GM23248 (cell line): ENCODE measurements at regions not wholly inside any gene's neighbourhood (a gene's known extent, or its start where the extent isn't known, plus 50 kb on each side); places are given as distances from the start of the nearest gene placed in this dataset.

ENCODE experiments used
- DNase-seq: peaks from one replicate; pipeline ENCODE4 v3.0.0-alpha.2; 2015
- H2AFZ ChIP-seq: fragments of 200-600 bp; sonication (generic); 2 replicates; pipeline ENCODE4 v1.6.1; 2016; ENCODE audit warnings: antibody characterized with exemption
- H3F3A ChIP-seq: fragments of 200-600 bp; sonication (generic); 2 replicates; pipeline ENCODE4 v1.6.1; 2016; ENCODE audit warnings: mild to moderate bottlenecking, antibody characterized with exemption, mixed run types; ENCODE audit not compliant: insufficient read depth
- H3K27ac ChIP-seq: fragments of 200-600 bp; sonication (generic); 2 replicates; pipeline ENCODE4 v1.5.1; 2016; ENCODE audit warnings: mild to moderate bottlenecking
- H3K27me3 ChIP-seq: fragments of 200-600 bp; sonication (generic); replicated peaks from 2 replicates; pipeline ENCODE4 v1.6.1; 2016; ENCODE audit warnings: mild to moderate bottlenecking; ENCODE audit not compliant: insufficient read depth
- H3K36me3 ChIP-seq: fragments of 200-600 bp; sonication (generic); 2 replicates; pipeline ENCODE4 v1.6.1; 2016; ENCODE audit warnings: low read depth, mild to moderate bottlenecking
- H3K4me1 ChIP-seq: fragments of 200-600 bp; sonication (generic); 2 replicates; pipeline ENCODE4 v1.6.1; 2016; ENCODE audit warnings: mild to moderate bottlenecking; ENCODE audit not compliant: insufficient read depth
- H3K4me2 ChIP-seq: fragments of 200-600 bp; sonication (generic); one replicate; pipeline ENCODE4 v1.6.1; 2016; ENCODE audit warnings: mild to moderate bottlenecking; ENCODE audit not compliant: unreplicated experiment
- H3K4me3 ChIP-seq: fragments of 200-600 bp; sonication (generic); 2 replicates; pipeline ENCODE4 v1.5.1; 2016; ENCODE audit warnings: mild to moderate bottlenecking
- H3K79me2 ChIP-seq: fragments of 200-600 bp; sonication (generic); 2 replicates; pipeline ENCODE4 v1.6.1; 2016; ENCODE audit warnings: mild to moderate bottlenecking; ENCODE audit not compliant: insufficient read depth
- H3K9ac ChIP-seq: fragments of 200-600 bp; sonication (generic); 2 replicates; pipeline ENCODE4 v1.6.1; 2016; ENCODE audit warnings: mild to moderate bottlenecking
- H3K9me2 ChIP-seq: fragments of 200-600 bp; sonication (generic); 2 replicates; pipeline ENCODE4 v1.6.1; 2016; ENCODE audit warnings: mixed run types, mild to moderate bottlenecking, moderate library complexity; ENCODE audit not compliant: insufficient read depth
- H3K9me3 ChIP-seq: fragments of 200-600 bp; sonication (generic); one replicate; pipeline ENCODE4 v1.6.1; 2017; ENCODE audit warnings: low read depth
- H4K20me1 ChIP-seq: fragments of 200-600 bp; sonication (generic); 2 replicates; pipeline ENCODE4 v1.6.0; 2016; ENCODE audit not compliant: insufficient read depth
- EZH2 ChIP-seq: fragments of 200-600 bp; sonication (generic); IDR thresholded peaks from 2 replicates; pipeline ENCODE4 v1.6.1; 2018; ENCODE audit warnings: antibody characterized with exemption, mild to moderate bottlenecking; ENCODE audit not compliant: insufficient read depth, poor library complexity, severe bottlenecking
- EZH2phosphoT487 ChIP-seq: fragments of 200-600 bp; sonication (generic); IDR thresholded peaks from 2 replicates; pipeline ENCODE4 v1.6.1; 2018; ENCODE audit warnings: antibody characterized with exemption, moderate library complexity, mild to moderate bottlenecking, low read depth; ENCODE audit not compliant: insufficient read depth
- WGBS, 2 experiments: methylation state at CpG; one replicate each; pipeline ENCODE4 v1.1.6; 2015 to 2017; ENCODE audit warnings: low lambda C conversion rate in 2 of 2, low coverage in 1 of 2; ENCODE audit errors: missing lambda C conversion rate in 2 of 2; 5-methylcytosine and 5-hydroxymethylcytosine counted together
- in situ Hi-C: fragments of 300-500 bp; cut with MboI; formaldehyde crosslinking; loops from 2 replicates; pipeline ENCODE4 v1.15.0; 2020

DNA sequence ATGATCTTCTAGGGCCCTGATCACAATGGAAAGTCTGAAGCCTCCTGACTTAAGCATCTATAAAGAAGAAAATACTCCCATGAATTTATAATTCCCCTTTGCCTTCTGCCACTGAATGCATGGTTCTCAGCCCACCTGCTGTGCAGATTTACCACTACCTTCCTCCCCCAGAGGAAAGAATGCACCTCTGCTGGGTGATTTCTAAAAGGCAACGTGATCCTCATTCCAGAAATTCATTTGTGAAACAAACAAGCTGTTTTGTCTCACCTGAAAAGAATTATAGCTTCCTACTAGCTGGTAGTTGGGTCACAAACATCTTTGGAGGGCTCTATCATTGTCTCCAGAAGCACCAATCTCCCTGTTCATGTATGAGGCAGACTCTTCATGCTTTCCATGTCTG, 320.2 kb downstream of the CDC14C start:
- Histone ChIP-seq H3K27me3 (no peaks in the 10 kb centered on the region), H3K27ac (no peak overlapping the region), H3K9me3 (no peaks in the 10 kb centered on the region), H2AFZ (no peak overlapping the region), H3K4me2 (no peak overlapping the region), H3K4me1 (no peaks in the 10 kb centered on the region), H3K36me3 (no peaks in the 10 kb centered on the region), H3K4me3 (no peak overlapping the region), H3K79me2 (no peaks in the 10 kb centered on the region), H3F3A (no peaks in the 10 kb centered on the region), H4K20me1 (no peaks in the 10 kb centered on the region), H3K9me2 (no peaks in the 10 kb centered on the region), H3K9ac (no peak overlapping the region)
- TF ChIP-seq EZH2: no peak
- TF ChIP-seq EZH2phosphoT487: no peak
- DNase-seq: no peak
- in situ Hi-C loops: no loop called here
- 0% methylated on average over 1 of the region's 1 CpG for WGBS, 2 experiments

DNA sequence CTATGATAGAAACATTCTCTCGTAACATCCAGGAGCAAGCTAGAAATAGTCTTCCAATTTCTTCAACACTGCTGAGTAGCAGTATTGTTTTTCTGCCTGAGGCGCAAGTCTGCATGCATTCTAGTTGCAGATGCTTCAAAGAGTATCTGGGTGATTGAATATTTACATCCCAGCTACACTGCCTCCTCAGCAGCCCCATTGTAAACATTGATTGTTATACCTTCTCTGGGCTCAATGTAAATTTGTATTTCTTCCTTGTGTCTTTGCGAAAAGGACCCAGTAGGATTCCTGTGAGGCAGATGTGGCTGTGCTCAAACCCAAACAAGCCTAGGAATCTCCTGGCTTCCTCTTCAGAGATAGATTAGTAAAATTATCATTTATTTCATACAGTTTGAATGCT, 320.7 kb downstream of the CDC14C start:
- Histone ChIP-seq H3K4me2 (no peak overlapping the region), H3K9me2 (no peaks in the 10 kb centered on the region), H3K4me3 (no peak overlapping the region), H3K79me2 (no peaks in the 10 kb centered on the region), H3K9ac (no peak overlapping the region), H3K27me3 (no peaks in the 10 kb centered on the region), H3K9me3 (no peaks in the 10 kb centered on the region), H3F3A (no peaks in the 10 kb centered on the region), H3K36me3 (no peaks in the 10 kb centered on the region), H3K4me1 (no peaks in the 10 kb centered on the region), H2AFZ (no peak overlapping the region), H3K27ac (no peak overlapping the region), H4K20me1 (no peaks in the 10 kb centered on the region)
- TF ChIP-seq EZH2 (no peak), EZH2phosphoT487 (no peak)
- DNase-seq: no peak
- 20 to 21% methylated on average over 3 of the region's 3 CpGs for WGBS, 2 experiments
- in situ Hi-C loops: no loop called here

- DNase-seq: no peak
- Histone ChIP-seq H3K27me3 (no peaks in the 10 kb centered on the region), H2AFZ (no peak overlapping the region), H3K9me3 (no peaks in the 10 kb centered on the region), H3K9ac (no peak overlapping the region), H3K4me3 (no peak overlapping the region), H3K27ac (no peak overlapping the region), H3F3A (no peaks in the 10 kb centered on the region), H4K20me1 (no peaks in the 10 kb centered on the region), H3K36me3 (no peaks in the 10 kb centered on the region), H3K4me2 (no peak overlapping the region), H3K79me2 (no peaks in the 10 kb centered on the region), H3K4me1 (no peaks in the 10 kb centered on the region), H3K9me2 (no peaks in the 10 kb centered on the region)
- in situ Hi-C loops: no loop called here
- TF ChIP-seq EZH2phosphoT487 (no peak), EZH2 (no peak)
- 18% methylated on average over 3 of the region's 3 CpGs for WGBS, 2 experiments
Measured at GRCh38 chr7:49247759-49248158, 323.4 kb downstream of the CDC14C start.

GRCh38 chr7:49255054-49255453, 330.7 kb downstream of the CDC14C start:
- Histone ChIP-seq H3K36me3 (no peaks in the 10 kb centered on the region), H3K27ac (no peak overlapping the region), H2AFZ (no peak overlapping the region), H3F3A (no peaks in the 10 kb centered on the region), H3K4me3 (no peak overlapping the region), H3K4me2 (no peak overlapping the region), H4K20me1 (no peaks in the 10 kb centered on the region), H3K27me3 (no peaks in the 10 kb centered on the region), H3K9me2 (no peaks in the 10 kb centered on the region), H3K9ac (no peak overlapping the region), H3K9me3 (no peaks in the 10 kb centered on the region), H3K79me2 (no peaks in the 10 kb centered on the region), H3K4me1 (no peaks in the 10 kb centered on the region)
- TF ChIP-seq EZH2 (no peak), EZH2phosphoT487 (no peak)
- in situ Hi-C loops: no loop called here
- peak; percentile 3 for DNase-seq
- 5 to 8% methylated on average over 3 of the region's 3 CpGs for WGBS, 2 experiments

DNA sequence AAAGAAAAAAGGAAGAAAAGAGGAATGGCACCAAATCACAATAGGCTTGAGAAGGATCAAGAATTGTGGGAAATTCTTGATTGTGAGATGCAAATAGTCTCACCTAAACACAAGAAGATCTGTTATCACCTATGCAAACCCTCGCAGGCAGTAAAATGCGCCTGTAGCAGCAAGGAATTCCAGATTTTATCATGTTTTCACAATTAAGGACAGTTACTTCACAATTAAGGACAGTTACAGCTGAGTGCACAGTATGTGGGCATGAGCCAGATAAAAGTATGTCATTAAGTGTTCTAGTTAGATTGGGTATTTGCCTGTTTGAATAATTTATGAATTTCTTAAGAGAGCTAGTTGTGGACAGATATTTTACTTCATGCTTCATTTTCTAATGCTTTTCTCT, 336.2 kb downstream of the CDC14C start:
- Histone ChIP-seq H3K27ac (no peak overlapping the region), H3K4me3 (no peak overlapping the region), H3K9ac (no peak overlapping the region), H3K9me2 (no peaks in the 10 kb centered on the region), H2AFZ (no peak overlapping the region), H3K4me1 (no peaks in the 10 kb centered on the region), H3F3A (no peaks in the 10 kb centered on the region), H3K36me3 (no peaks in the 10 kb centered on the region), H3K9me3 (no peaks in the 10 kb centered on the region), H3K27me3 (no peaks in the 10 kb centered on the region), H3K4me2 (no peak overlapping the region), H3K79me2 (no peaks in the 10 kb centered on the region), H4K20me1 (no peaks in the 10 kb centered on the region)
- no peak for DNase-seq
- TF ChIP-seq EZH2phosphoT487 (no peak), EZH2 (no peak)
- in situ Hi-C loops: no loop called here
- WGBS, 2 experiments: 7 to 16% methylated on average over 2 of the region's 2 CpGs
